ENCODE measurements at regions not wholly inside any gene's neighbourhood (a gene's known extent, or its start where the extent isn't known, plus 50 kb on each side); places are given as distances from the start of the nearest gene placed in this dataset.

- no peak for TF ChIP-seq EZH2 (IDR thresholded peaks at IDR 0.05; ENCODE audit: low read length, unreplicated experiment)
- TF ChIP-seq CTCF (conservative IDR thresholded peaks at IDR 0.05; ENCODE audit: low read depth, low read length) = no peak
- no peak for TF ChIP-seq EZH2phosphoT487 (IDR thresholded peaks at IDR 0.05; ENCODE audit: borderline replicate concordance, low read length)
Measured at GRCh38 chr1:116224111-116224510, 112.9 kb downstream of the MAB21L3 start.

Measured in PC-3 (cell line).